ENCODE measurements at regions not wholly inside any gene's neighbourhood (a gene's known extent, or its start where the extent isn't known, plus 50 kb on each side); places are given as distances from the start of the nearest gene placed in this dataset.

GRCh38 chr9:110050925-110051355 is 157.0 kb downstream of the C9orf152 start:
- peaks cover 7 to 15% of the 10 kb centered on the region in 2 experiments for H3K36me3 ChIP-seq (ENCODE audit: control insufficient read depth in 1 of 2, insufficient read depth in 2 of 2, low read depth in 1 of 2, low read length in 2 of 2)
- no peak overlapping the region for H3K23ac ChIP-seq (ENCODE audit: low read length in 2 of 2)
- peaks cover 15% of the 10 kb centered on the region for H3K4me1 ChIP-seq (ENCODE audit: control insufficient read depth, insufficient read depth, low read depth, low read length)
- H2BK120ac ChIP-seq (ENCODE audit: low read depth, low read length), result no peak overlapping the region
- no peak overlapping the region for H2BK5ac ChIP-seq (ENCODE audit: low read depth, low read length, poor library complexity, severe bottlenecking)
- peak overlapping the region; percentile 79 for H3K27ac ChIP-seq (ENCODE audit: low read length, poor library complexity, severe bottlenecking)
- H2BK15ac ChIP-seq (ENCODE audit: low read depth, poor library complexity, severe bottlenecking), result no peak overlapping the region
- no peak overlapping the region for H3K14ac ChIP-seq (ENCODE audit: low read length in 2 of 2)
- H3K9me3 ChIP-seq (ENCODE audit: control insufficient read depth, low read length), result no peaks in the 10 kb centered on the region
- H3K27me3 ChIP-seq (ENCODE audit: control insufficient read depth in 1 of 2, insufficient read depth in 1 of 2, low read length in 2 of 2), result no peaks in the 10 kb centered on the region
- H2AFZ ChIP-seq (ENCODE audit: low read depth, low read length), result no peak overlapping the region
- no peak overlapping the region for H3K18ac ChIP-seq (ENCODE audit: low read depth in 1 of 2, low read length in 2 of 2)
- H2BK12ac ChIP-seq (ENCODE audit: low read length in 2 of 2), result no peak overlapping the region
- no peak overlapping the region for H4K91ac ChIP-seq (ENCODE audit: low read length)
- peak; percentile 97 for DNase-seq
- no peak overlapping the region for H2AK5ac ChIP-seq (ENCODE audit: low read length, severe bottlenecking)
- H3K4me3 ChIP-seq (ENCODE audit: insufficient read depth in 1 of 2, low read depth in 1 of 2, low read length in 2 of 2), result peak overlapping the region in 1 of 2 experiments; percentile 98
- H3K79me1 ChIP-seq (replicated peaks; ENCODE audit: low read length, poor library complexity, severe bottlenecking), result peaks cover 5% of the 10 kb centered on the region
- peak overlapping the region; percentile 98 for H3K9ac ChIP-seq (ENCODE audit: low read length)
- no CpG with 5 or more reads among the region's 1 CpG for WGBS
- H3K4ac ChIP-seq (ENCODE audit: low read depth in 1 of 2, low read length in 2 of 2), result no peak overlapping the region
- H4K8ac ChIP-seq (ENCODE audit: low read length), result no peak overlapping the region
- H3K4me2 ChIP-seq (ENCODE audit: low read length, poor library complexity, severe bottlenecking), result peak overlapping the region; percentile 39

- Histone ChIP-seq H3K27ac (ENCODE audit: low read length, poor library complexity, severe bottlenecking) (no peak overlapping the region), H3K18ac (ENCODE audit: low read depth in 1 of 2, low read length in 2 of 2) (no peak overlapping the region), H2AFZ (ENCODE audit: low read depth, low read length) (no peak overlapping the region), H3K27me3 (ENCODE audit: control insufficient read depth in 1 of 2, insufficient read depth in 1 of 2, low read length in 2 of 2) (no peaks in the 10 kb centered on the region), H3K4me1 (ENCODE audit: control insufficient read depth, insufficient read depth, low read depth, low read length) (peaks cover 21% of the 10 kb centered on the region), H3K4me2 (ENCODE audit: low read length, poor library complexity, severe bottlenecking) (no peak overlapping the region), H2AK5ac (ENCODE audit: low read length, severe bottlenecking) (no peak overlapping the region), H3K14ac (ENCODE audit: low read length in 2 of 2) (no peak overlapping the region), H2BK5ac (ENCODE audit: low read depth, low read length, poor library complexity, severe bottlenecking) (no peak overlapping the region), H3K4ac (ENCODE audit: low read depth in 1 of 2, low read length in 2 of 2) (no peak overlapping the region), H4K91ac (ENCODE audit: low read length) (no peak overlapping the region), H3K36me3 (ENCODE audit: control insufficient read depth in 1 of 2, insufficient read depth in 2 of 2, low read depth in 1 of 2, low read length in 2 of 2) (peaks cover 12 to 44% of the 10 kb centered on the region in 2 experiments), H2BK12ac (ENCODE audit: low read length in 2 of 2) (peak overlapping the region in 1 of 2 experiments; percentile 32), H2BK120ac (ENCODE audit: low read depth, low read length) (no peak overlapping the region), H3K23ac (ENCODE audit: low read length in 2 of 2) (no peak overlapping the region), H2BK15ac (ENCODE audit: low read depth, poor library complexity, severe bottlenecking) (peak overlapping the region; percentile 65), H4K8ac (ENCODE audit: low read length) (no peak overlapping the region), H3K79me1 (replicated peaks; ENCODE audit: low read length, poor library complexity, severe bottlenecking) (peaks cover 2% of the 10 kb centered on the region), H3K9ac (ENCODE audit: low read length) (no peak overlapping the region), H3K4me3 (ENCODE audit: insufficient read depth in 1 of 2, low read depth in 1 of 2, low read length in 2 of 2) (no peak overlapping the region), H3K9me3 (ENCODE audit: control insufficient read depth, low read length) (no peaks in the 10 kb centered on the region)
- 92% methylated on average over 5 of the region's 6 CpGs for WGBS
- no peak for DNase-seq
Observed at GRCh38 chr9:110056062-110056461, 151.9 kb downstream of the C9orf152 start.

- DNase-seq, result peak; percentile 61
- Histone ChIP-seq H2BK5ac (ENCODE audit: low read depth, low read length, poor library complexity, severe bottlenecking) (no peak overlapping the region), H3K4ac (ENCODE audit: low read depth in 1 of 2, low read length in 2 of 2) (no peak overlapping the region), H2BK120ac (ENCODE audit: low read depth, low read length) (no peak overlapping the region), H3K23ac (ENCODE audit: low read length in 2 of 2) (no peak overlapping the region), H3K9ac (ENCODE audit: low read length) (peak overlapping the region; percentile 4), H4K91ac (ENCODE audit: low read length) (peak overlapping the region; percentile 77), H2BK12ac (ENCODE audit: low read length in 2 of 2) (peak overlapping the region in 1 of 2 experiments; percentile 9), H3K4me1 (ENCODE audit: control insufficient read depth, insufficient read depth, low read depth, low read length) (peaks cover 17% of the 10 kb centered on the region), H4K8ac (ENCODE audit: low read length) (peak overlapping the region; percentile 84), H3K14ac (ENCODE audit: low read length in 2 of 2) (no peak overlapping the region), H3K18ac (ENCODE audit: low read depth in 1 of 2, low read length in 2 of 2) (no peak overlapping the region), H3K27ac (ENCODE audit: low read length, poor library complexity, severe bottlenecking) (peak overlapping the region; percentile 28), H3K36me3 (ENCODE audit: control insufficient read depth in 1 of 2, insufficient read depth in 2 of 2, low read depth in 1 of 2, low read length in 2 of 2) (peaks cover 12 to 57% of the 10 kb centered on the region in 2 experiments), H3K9me3 (ENCODE audit: control insufficient read depth, low read length) (no peaks in the 10 kb centered on the region), H3K27me3 (ENCODE audit: control insufficient read depth in 1 of 2, insufficient read depth in 1 of 2, low read length in 2 of 2) (no peaks in the 10 kb centered on the region), H2BK15ac (ENCODE audit: low read depth, poor library complexity, severe bottlenecking) (no peak overlapping the region), H3K4me2 (ENCODE audit: low read length, poor library complexity, severe bottlenecking) (no peak overlapping the region), H3K4me3 (ENCODE audit: insufficient read depth in 1 of 2, low read depth in 1 of 2, low read length in 2 of 2) (no peak overlapping the region), H3K79me1 (replicated peaks; ENCODE audit: low read length, poor library complexity, severe bottlenecking) (peaks cover 2% of the 10 kb centered on the region), H2AFZ (ENCODE audit: low read depth, low read length) (no peak overlapping the region), H2AK5ac (ENCODE audit: low read length, severe bottlenecking) (no peak overlapping the region)
- WGBS, result 46% methylated on average over 5 of the region's 5 CpGs
Observed at GRCh38 chr9:110058304-110058953, 149.5 kb downstream of the C9orf152 start.

- Histone ChIP-seq H3K36me3 (ENCODE audit: control insufficient read depth in 1 of 2, insufficient read depth in 2 of 2, low read depth in 1 of 2, low read length in 2 of 2) (peaks cover 18 to 67% of the 10 kb centered on the region in 2 experiments), H4K8ac (ENCODE audit: low read length) (no peak overlapping the region), H3K27me3 (ENCODE audit: control insufficient read depth in 1 of 2, insufficient read depth in 1 of 2, low read length in 2 of 2) (no peaks in the 10 kb centered on the region), H3K14ac (ENCODE audit: low read length in 2 of 2) (no peak overlapping the region), H3K4me3 (ENCODE audit: insufficient read depth in 1 of 2, low read depth in 1 of 2, low read length in 2 of 2) (no peak overlapping the region), H3K18ac (ENCODE audit: low read depth in 1 of 2, low read length in 2 of 2) (no peak overlapping the region), H4K91ac (ENCODE audit: low read length) (no peak overlapping the region), H3K9me3 (ENCODE audit: control insufficient read depth, low read length) (no peaks in the 10 kb centered on the region), H3K23ac (ENCODE audit: low read length in 2 of 2) (no peak overlapping the region), H3K27ac (ENCODE audit: low read length, poor library complexity, severe bottlenecking) (peak overlapping the region; percentile 6), H2AFZ (ENCODE audit: low read depth, low read length) (no peak overlapping the region), H3K4me2 (ENCODE audit: low read length, poor library complexity, severe bottlenecking) (no peak overlapping the region), H3K4me1 (ENCODE audit: control insufficient read depth, insufficient read depth, low read depth, low read length) (peaks cover 17% of the 10 kb centered on the region), H2BK120ac (ENCODE audit: low read depth, low read length) (no peak overlapping the region), H3K79me1 (replicated peaks; ENCODE audit: low read length, poor library complexity, severe bottlenecking) (peaks cover 4% of the 10 kb centered on the region), H2BK5ac (ENCODE audit: low read depth, low read length, poor library complexity, severe bottlenecking) (no peak overlapping the region), H2BK15ac (ENCODE audit: low read depth, poor library complexity, severe bottlenecking) (no peak overlapping the region), H3K4ac (ENCODE audit: low read depth in 1 of 2, low read length in 2 of 2) (no peak overlapping the region), H2BK12ac (ENCODE audit: low read length in 2 of 2) (no peak overlapping the region), H3K9ac (ENCODE audit: low read length) (peak overlapping the region; percentile 58), H2AK5ac (ENCODE audit: low read length, severe bottlenecking) (no peak overlapping the region)
- WGBS, result 73% methylated on average over 1 of the region's 1 CpG
- DNase-seq, result peak; percentile 46
Observed at GRCh38 chr9:110059461-110059860, 148.5 kb downstream of the C9orf152 start.
